Smooth muscle cell (in vitro differentiated cells): ENCODE measurements at regions not wholly inside any gene's neighbourhood (a gene's known extent, or its start where the extent isn't known, plus 50 kb on each side); places are given as distances from the start of the nearest gene placed in this dataset.
A peak's percentile ranks its signal among the peaks of the same experiment; 100 is the strongest.

Experiments used
- DNase-seq: peaks from one replicate; lab custom pipeline; 2025; ENCODE audit not compliant: unreplicated experiment; lab: John Stamatoyannopoulos, UW
- H2AFZ ChIP-seq: fragments of 200-600 bp; sonication (generic); 2 replicates; pipeline ENCODE4 v1.6.0; 2016; ENCODE audit warnings: antibody characterized with exemption, low read depth, mild to moderate bottlenecking
- H3F3A ChIP-seq: fragments of 200-600 bp; sonication (generic); 2 replicates; pipeline ENCODE4 v1.6.0; 2017; ENCODE audit warnings: antibody characterized with exemption, low read depth
- H3K27ac ChIP-seq: fragments of 200-600 bp; sonication (generic); 2 replicates; pipeline ENCODE4 v1.5.1; 2016; ENCODE audit warnings: low read depth, mild to moderate bottlenecking
- H3K27me3 ChIP-seq: fragments of 200-600 bp; sonication (generic); 2 replicates; pipeline ENCODE4 v1.6.1; 2016; ENCODE audit warnings: low read depth, mild to moderate bottlenecking
- H3K36me3 ChIP-seq: fragments of 200-600 bp; sonication (generic); 2 replicates; pipeline ENCODE4 v1.5.1; 2016; ENCODE audit warnings: low read depth
- H3K4me1 ChIP-seq: fragments of 200-600 bp; sonication (generic); 2 replicates; pipeline ENCODE4 v1.5.1; 2016; ENCODE audit warnings: low read depth
- H3K4me2 ChIP-seq: fragments of 200-600 bp; sonication (generic); 2 replicates; pipeline ENCODE4 v1.6.0; 2016; ENCODE audit warnings: mild to moderate bottlenecking
- H3K4me3 ChIP-seq: fragments of 200-600 bp; sonication (generic); 2 replicates; pipeline ENCODE4 v1.5.1; 2016; ENCODE audit warnings: mild to moderate bottlenecking
- H3K79me2 ChIP-seq: fragments of 200-600 bp; sonication (generic); 2 replicates; pipeline ENCODE4 v1.6.0; 2016; ENCODE audit warnings: low read depth, mild to moderate bottlenecking
- H3K9ac ChIP-seq: fragments of 200-600 bp; sonication (generic); 2 replicates; pipeline ENCODE4 v1.6.0; 2016; ENCODE audit warnings: low read depth
- H3K9me3 ChIP-seq: fragments of 200-600 bp; sonication (generic); replicated peaks from 2 replicates; pipeline ENCODE4 v1.5.1; 2016; ENCODE audit warnings: low read depth
- H4K20me1 ChIP-seq: fragments of 200-600 bp; sonication (generic); 2 replicates; pipeline ENCODE4 v1.6.0; 2016; ENCODE audit warnings: low read depth
- CTCF ChIP-seq: fragments of 200-600 bp; sonication (generic); IDR thresholded peaks from 2 replicates; pipeline ENCODE4 v1.5.1; 2017; ENCODE audit warnings: borderline replicate concordance, mild to moderate bottlenecking, antibody characterized with exemption; ENCODE audit not compliant: insufficient read depth, poor library complexity, severe bottlenecking
- WGBS: methylation state at CpG from one replicate; pipeline ENCODE4 v1.1.7; 2016; ENCODE audit warnings: low lambda C conversion rate; 5-methylcytosine and 5-hydroxymethylcytosine counted together

DNA sequence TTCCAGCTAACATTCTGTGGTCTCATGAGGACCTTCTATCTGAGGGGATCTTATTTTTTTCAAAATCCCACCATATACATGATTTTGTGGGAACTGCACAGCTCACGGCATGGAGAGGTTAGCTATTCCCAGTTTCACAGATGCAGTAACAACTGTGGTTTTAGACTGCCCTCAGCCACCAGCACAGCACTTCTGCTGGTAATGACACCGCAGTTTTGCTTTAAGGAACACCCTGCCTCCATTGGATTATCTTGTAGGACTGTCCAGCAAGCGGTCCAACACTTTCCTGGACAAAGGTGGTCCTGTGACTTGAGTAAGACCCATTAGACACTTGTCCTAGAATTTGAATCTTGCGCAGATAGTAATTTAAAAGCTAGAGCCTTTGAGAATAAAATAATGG, 65.3 kb upstream of the SMNDC1 start:
- Histone ChIP-seq H3K4me3 (no peak overlapping the region), H4K20me1 (no peaks in the 10 kb centered on the region), H3K79me2 (no peaks in the 10 kb centered on the region), H3K4me2 (no peak overlapping the region), H3K36me3 (no peaks in the 10 kb centered on the region), H3K9me3 (no peaks in the 10 kb centered on the region), H2AFZ (no peak overlapping the region), H3K4me1 (no peaks in the 10 kb centered on the region), H3F3A (no peaks in the 10 kb centered on the region), H3K9ac (no peak overlapping the region), H3K27me3 (no peaks in the 10 kb centered on the region), H3K27ac (no peak overlapping the region)
- no peak for DNase-seq
- TF ChIP-seq CTCF = no peak
- 92% methylated on average over 4 of the region's 4 CpGs for WGBS

- 43% methylated on average over 1 of the region's 1 CpG for WGBS
- DNase-seq = no peak
- H3K27ac ChIP-seq = peak overlapping the region; percentile 30
- no peaks in the 10 kb centered on the region for H4K20me1 ChIP-seq
- H3K79me2 ChIP-seq = no peaks in the 10 kb centered on the region
- H3F3A ChIP-seq = no peaks in the 10 kb centered on the region
- H3K9me3 ChIP-seq = no peaks in the 10 kb centered on the region
- no peak overlapping the region for H3K4me3 ChIP-seq
- H3K4me1 ChIP-seq = no peaks in the 10 kb centered on the region
- no peak overlapping the region for H3K4me2 ChIP-seq
- no peak for TF ChIP-seq CTCF
- no peaks in the 10 kb centered on the region for H3K27me3 ChIP-seq
- H3K9ac ChIP-seq = no peak overlapping the region
- no peaks in the 10 kb centered on the region for H3K36me3 ChIP-seq
- H2AFZ ChIP-seq = no peak overlapping the region
Measured at GRCh38 chr10:110372656-110373055, 67.9 kb upstream of the SMNDC1 start.

- H3F3A ChIP-seq = no peaks in the 10 kb centered on the region
- H3K4me2 ChIP-seq = no peak overlapping the region
- DNase-seq = no peak
- no peak for TF ChIP-seq CTCF
- H2AFZ ChIP-seq = no peak overlapping the region
- no peaks in the 10 kb centered on the region for H3K4me1 ChIP-seq
- H3K27ac ChIP-seq = peak overlapping the region; percentile 30
- H4K20me1 ChIP-seq = no peaks in the 10 kb centered on the region
- no peaks in the 10 kb centered on the region for H3K27me3 ChIP-seq
- no peaks in the 10 kb centered on the region for H3K36me3 ChIP-seq
- no peaks in the 10 kb centered on the region for H3K9me3 ChIP-seq
- H3K79me2 ChIP-seq = no peaks in the 10 kb centered on the region
- 72% methylated on average over 6 of the region's 6 CpGs for WGBS
- no peak overlapping the region for H3K9ac ChIP-seq
- H3K4me3 ChIP-seq = no peak overlapping the region
Measured at GRCh38 chr10:110373059-110373458, 68.3 kb upstream of the SMNDC1 start.

DNA sequence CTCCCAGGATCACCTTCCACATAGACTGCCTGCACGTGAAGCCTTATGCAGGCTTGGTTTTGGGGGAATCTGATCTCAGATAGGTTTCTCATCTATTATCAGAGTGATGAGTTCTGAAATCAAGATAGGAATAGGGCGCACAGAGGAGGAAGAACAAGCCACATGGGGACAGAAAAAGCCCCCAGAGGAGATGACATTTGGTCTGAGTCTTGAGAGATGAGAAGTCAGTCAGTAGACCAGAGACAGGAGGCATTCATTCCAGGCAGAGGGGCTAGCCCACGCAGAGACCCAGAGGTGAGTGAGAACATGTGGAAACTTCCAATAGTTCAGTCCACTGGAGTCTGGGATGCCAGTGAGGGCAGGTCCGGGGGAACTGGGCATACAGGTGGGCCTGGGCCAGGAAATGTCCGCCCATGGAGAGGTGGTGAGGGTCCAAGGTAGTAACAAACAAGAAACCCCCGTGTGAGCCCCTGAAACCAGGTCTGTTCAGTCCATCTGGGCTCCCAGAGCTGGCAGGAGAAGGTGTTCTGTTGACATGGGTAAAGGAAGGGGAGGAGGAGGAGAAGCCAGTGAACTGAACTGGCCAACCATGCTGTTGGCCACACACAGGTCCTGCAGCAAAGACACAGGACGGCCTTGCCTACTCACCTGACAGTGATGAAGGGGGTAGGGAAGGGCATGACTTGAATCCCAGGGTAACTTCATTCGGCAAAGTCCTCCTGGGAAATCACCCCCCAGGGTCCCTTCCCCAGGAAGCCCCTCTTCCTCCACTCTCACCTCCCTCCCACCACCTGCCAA, 69.3 kb upstream of the SMNDC1 start:
- no peak overlapping the region for H3K9ac ChIP-seq
- H2AFZ ChIP-seq = no peak overlapping the region
- H3K27me3 ChIP-seq = no peaks in the 10 kb centered on the region
- TF ChIP-seq CTCF = no peak
- H3K79me2 ChIP-seq = no peaks in the 10 kb centered on the region
- no peaks in the 10 kb centered on the region for H3F3A ChIP-seq
- no peak overlapping the region for H3K4me3 ChIP-seq
- 96% methylated on average over 8 of the region's 8 CpGs for WGBS
- H3K27ac ChIP-seq = no peak overlapping the region
- DNase-seq = no peak
- H3K4me2 ChIP-seq = no peak overlapping the region
- no peaks in the 10 kb centered on the region for H3K36me3 ChIP-seq
- H3K4me1 ChIP-seq = no peaks in the 10 kb centered on the region
- no peaks in the 10 kb centered on the region for H4K20me1 ChIP-seq
- no peaks in the 10 kb centered on the region for H3K9me3 ChIP-seq
